SK-N-MC (cell line): ENCODE measurements at regions not wholly inside any gene's neighbourhood (a gene's known extent, or its start where the extent isn't known, plus 50 kb on each side); places are given as distances from the start of the nearest gene placed in this dataset.

ENCODE experiments used
- EZH2 ChIP-seq: fragments of 200-600 bp; sonication (generic); IDR thresholded peaks from one replicate; pipeline ENCODE4 v1.6.1; 2017; ENCODE audit warnings: antibody characterized with exemption
- FOXP2 ChIP-seq: optimal IDR thresholded peaks from 2 replicates; pipeline ENCODE3; 2011; ENCODE audit warnings: mild to moderate bottlenecking, moderate library complexity; ENCODE audit not compliant: insufficient read depth; ENCODE audit errors: extremely low read length, control extremely low read depth
- POLR2AphosphoS5 ChIP-seq: IDR thresholded peaks from 2 replicates; pipeline ENCODE4 v1.6.1; 2012; ENCODE audit warnings: mild to moderate bottlenecking, low read depth, low read length, borderline replicate concordance

GRCh38 chr6:139623372-139623771 lies 248.9 kb upstream of the CITED2 start:
- no peak for TF ChIP-seq POLR2AphosphoS5
- no peak for TF ChIP-seq EZH2
- no peak for TF ChIP-seq FOXP2
